ENCODE measurements at regions not wholly inside any gene's neighbourhood (a gene's known extent, or its start where the extent isn't known, plus 50 kb on each side); places are given as distances from the start of the nearest gene placed in this dataset.
"Not testable (repeated sequence)": the region's sequence is repeated elsewhere in the genome, so short reads cannot be mapped to it uniquely, and the experiment has no call there.

DNA sequence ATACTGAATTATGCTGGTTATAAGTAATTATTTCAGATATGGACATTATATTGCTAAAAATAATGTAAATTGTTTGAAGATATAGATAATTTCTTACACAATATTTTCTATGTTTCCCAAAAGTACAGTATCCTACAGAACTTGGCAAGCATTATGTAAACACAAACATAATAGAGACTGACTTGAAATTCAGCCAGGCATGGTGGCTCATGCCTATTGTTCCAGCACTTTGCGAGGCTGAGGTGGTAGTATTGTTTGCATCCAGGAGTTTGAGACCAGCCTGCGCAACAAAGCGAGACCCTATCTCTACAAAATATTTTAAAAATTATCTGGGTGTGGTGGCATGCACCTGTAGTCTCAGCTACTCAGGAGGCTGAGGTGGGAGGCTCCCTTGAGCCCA is 1300.5 kb upstream of the DDX18 start:
- no peaks in the 10 kb centered on the region for H3K4me1 ChIP-seq (ENCODE audit: control insufficient read depth, insufficient read depth, low read length)
- H3K9me3 ChIP-seq (ENCODE audit: control insufficient read depth, insufficient read depth, low read length): no peaks in the 10 kb centered on the region
- no peak overlapping the region for H3K9ac ChIP-seq (ENCODE audit: low read depth, low read length)
- H3K27me3 ChIP-seq (ENCODE audit: control insufficient read depth, insufficient read depth, low read length): no peaks in the 10 kb centered on the region
- no peak overlapping the region for H3K4me3 ChIP-seq (ENCODE audit: low read depth, low read length)
- no peaks in the 10 kb centered on the region for H3K36me3 ChIP-seq (ENCODE audit: control insufficient read depth, insufficient read depth, low read length)

GRCh38 chr2:116517936-116518335 is 1296.6 kb upstream of the DDX18 start:
- Histone ChIP-seq H3K4me1 (ENCODE audit: control insufficient read depth, insufficient read depth, low read length) (no peaks in the 10 kb centered on the region), H3K36me3 (ENCODE audit: control insufficient read depth, insufficient read depth, low read length) (no peaks in the 10 kb centered on the region), H3K27me3 (ENCODE audit: control insufficient read depth, insufficient read depth, low read length) (no peaks in the 10 kb centered on the region), H3K9ac (ENCODE audit: low read depth, low read length) (no peak overlapping the region), H3K9me3 (ENCODE audit: control insufficient read depth, insufficient read depth, low read length) (no peaks in the 10 kb centered on the region), H3K4me3 (ENCODE audit: low read depth, low read length) (no peak overlapping the region)

DNA sequence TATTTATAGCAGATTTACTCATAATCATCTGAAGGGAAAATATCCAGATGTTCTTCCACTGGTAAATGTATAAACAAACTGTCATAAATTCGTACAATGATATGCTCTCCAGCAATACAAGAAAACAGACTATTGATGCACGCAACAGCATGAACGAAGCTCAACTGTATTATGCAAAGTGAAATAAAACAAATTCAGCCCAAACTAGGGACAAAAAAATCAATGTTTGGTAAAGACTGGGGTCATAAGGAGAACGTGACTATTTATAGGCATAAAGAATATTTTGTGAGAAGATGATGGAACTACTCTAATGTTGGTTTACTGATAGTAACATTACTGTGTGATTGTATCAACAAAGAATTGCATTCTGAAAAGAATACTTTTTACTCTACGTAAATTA is 1276.7 kb upstream of the DDX18 start:
- peaks cover 3% of the 10 kb centered on the region for H3K9me3 ChIP-seq (ENCODE audit: control insufficient read depth, insufficient read depth, low read length)

GRCh38 chr2:116545286-116546068 is 1269.0 kb upstream of the DDX18 start:
- Histone ChIP-seq H3K36me3 (ENCODE audit: control insufficient read depth, insufficient read depth, low read length) (no peaks in the 10 kb centered on the region), H3K4me3 (ENCODE audit: low read depth, low read length) (no peak overlapping the region), H3K9me3 (ENCODE audit: control insufficient read depth, insufficient read depth, low read length) (peaks cover 3% of the 10 kb centered on the region), H3K27me3 (ENCODE audit: control insufficient read depth, insufficient read depth, low read length) (no peaks in the 10 kb centered on the region), H3K9ac (ENCODE audit: low read depth, low read length) (no peak overlapping the region), H3K4me1 (ENCODE audit: control insufficient read depth, insufficient read depth, low read length) (no peaks in the 10 kb centered on the region)

More for the DNA sequence above, 1276.7 kb upstream of the DDX18 start:
- no peak overlapping the region for H3K4me3 ChIP-seq (ENCODE audit: low read depth, low read length)
- H3K27me3 ChIP-seq (ENCODE audit: control insufficient read depth, insufficient read depth, low read length): no peaks in the 10 kb centered on the region
- no peak overlapping the region for H3K9ac ChIP-seq (ENCODE audit: low read depth, low read length)
- no peaks in the 10 kb centered on the region for H3K4me1 ChIP-seq (ENCODE audit: control insufficient read depth, insufficient read depth, low read length)
- H3K36me3 ChIP-seq (ENCODE audit: control insufficient read depth, insufficient read depth, low read length): no peaks in the 10 kb centered on the region

DNA sequence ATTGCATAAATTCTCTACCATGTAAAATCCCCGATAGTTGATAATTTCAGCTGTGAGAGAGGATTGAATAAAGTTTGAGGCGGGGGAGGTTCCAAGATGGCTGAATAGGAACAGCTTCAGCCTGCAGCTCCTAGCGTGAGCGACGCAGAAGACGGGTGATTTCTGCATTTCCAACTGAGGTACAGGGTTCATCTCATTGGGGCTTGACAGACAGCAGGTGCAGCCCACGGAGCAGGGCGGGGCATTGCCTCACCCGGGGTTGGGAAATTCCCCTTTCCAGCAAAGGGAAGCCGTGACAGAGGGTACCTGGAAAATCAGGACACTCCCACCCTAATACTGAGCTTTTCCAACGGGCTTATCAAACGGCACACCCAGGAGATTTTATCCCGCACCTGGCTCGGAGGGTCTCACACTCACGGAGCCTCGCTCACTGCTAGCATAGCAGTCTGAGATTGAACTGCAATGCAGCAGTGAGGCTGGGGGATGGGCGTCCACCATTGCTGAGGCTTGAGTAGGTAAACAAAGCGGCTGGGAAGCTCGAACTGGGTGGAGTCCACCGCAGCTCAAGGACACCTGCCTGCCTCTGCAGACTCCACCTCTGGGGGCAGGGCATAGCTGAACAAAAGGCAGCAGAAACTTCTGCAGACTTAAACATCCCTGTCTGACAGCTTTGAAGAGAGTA is 1261.6 kb upstream of the DDX18 start:
- H3K9me3 ChIP-seq (ENCODE audit: control insufficient read depth, insufficient read depth, low read length); H3K9ac ChIP-seq (ENCODE audit: low read depth, low read length); H3K36me3 ChIP-seq (ENCODE audit: control insufficient read depth, insufficient read depth, low read length); H3K4me1 ChIP-seq (ENCODE audit: control insufficient read depth, insufficient read depth, low read length); H3K27me3 ChIP-seq (ENCODE audit: control insufficient read depth, insufficient read depth, low read length): not testable (repeated sequence)
- peak overlapping the region; percentile 9 for H3K4me3 ChIP-seq (ENCODE audit: low read depth, low read length)

DNA sequence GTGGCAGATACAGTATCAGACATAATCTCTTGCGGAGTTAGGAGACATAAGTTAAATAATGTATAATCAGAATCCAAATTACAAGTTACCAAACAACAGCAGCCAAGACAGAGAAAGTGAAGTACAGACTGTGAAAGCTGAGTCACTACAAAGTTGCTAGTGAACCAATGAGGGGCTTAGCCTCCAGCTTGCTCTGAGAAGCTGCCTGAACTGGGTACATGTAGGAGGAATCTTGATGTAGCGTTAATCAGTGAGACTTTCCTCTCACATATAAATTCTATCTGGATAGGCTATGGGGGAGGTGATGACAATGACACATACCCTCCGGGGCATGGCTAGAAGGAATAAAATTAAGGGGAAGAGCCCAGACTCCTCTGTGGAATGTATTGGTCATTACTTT is 1234.3 kb upstream of the DDX18 start:
- Histone ChIP-seq H3K4me3 (ENCODE audit: low read depth, low read length) (no peak overlapping the region), H3K27me3 (ENCODE audit: control insufficient read depth, insufficient read depth, low read length) (no peaks in the 10 kb centered on the region), H3K36me3 (ENCODE audit: control insufficient read depth, insufficient read depth, low read length) (no peaks in the 10 kb centered on the region), H3K9ac (ENCODE audit: low read depth, low read length) (no peak overlapping the region), H3K4me1 (ENCODE audit: control insufficient read depth, insufficient read depth, low read length) (no peaks in the 10 kb centered on the region), H3K9me3 (ENCODE audit: control insufficient read depth, insufficient read depth, low read length) (no peaks in the 10 kb centered on the region)

DNA sequence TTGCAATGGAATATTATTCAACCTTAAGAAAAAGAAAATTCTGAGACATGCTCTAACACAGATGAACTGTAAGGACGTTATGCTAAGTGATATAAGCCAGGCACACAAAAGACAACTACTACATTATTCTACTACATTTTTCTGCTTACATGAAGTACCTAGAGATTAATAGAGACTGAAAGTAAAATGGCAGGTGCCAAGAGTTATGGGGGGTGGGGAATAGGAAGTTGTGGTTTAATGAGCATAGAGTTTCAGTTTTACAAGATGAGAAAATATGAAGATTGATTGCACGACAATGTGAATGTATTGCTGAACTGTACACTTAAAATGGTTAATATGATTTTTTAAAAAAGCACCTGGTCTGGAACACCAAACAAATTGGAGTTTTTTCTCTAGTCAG is 1231.6 kb upstream of the DDX18 start:
- no peaks in the 10 kb centered on the region for H3K4me1 ChIP-seq (ENCODE audit: control insufficient read depth, insufficient read depth, low read length)
- H3K4me3 ChIP-seq (ENCODE audit: low read depth, low read length): no peak overlapping the region
- no peaks in the 10 kb centered on the region for H3K36me3 ChIP-seq (ENCODE audit: control insufficient read depth, insufficient read depth, low read length)
- H3K27me3 ChIP-seq (ENCODE audit: control insufficient read depth, insufficient read depth, low read length): no peaks in the 10 kb centered on the region
- H3K9ac ChIP-seq (ENCODE audit: low read depth, low read length): no peak overlapping the region
- H3K9me3 ChIP-seq (ENCODE audit: control insufficient read depth, insufficient read depth, low read length): no peaks in the 10 kb centered on the region

- Histone ChIP-seq H3K4me3 (ENCODE audit: low read depth, low read length) (no peak overlapping the region), H3K9ac (ENCODE audit: low read depth, low read length) (no peak overlapping the region), H3K36me3 (ENCODE audit: control insufficient read depth, insufficient read depth, low read length) (no peaks in the 10 kb centered on the region), H3K27me3 (ENCODE audit: control insufficient read depth, insufficient read depth, low read length) (no peaks in the 10 kb centered on the region), H3K9me3 (ENCODE audit: control insufficient read depth, insufficient read depth, low read length) (no peaks in the 10 kb centered on the region), H3K4me1 (ENCODE audit: control insufficient read depth, insufficient read depth, low read length) (no peaks in the 10 kb centered on the region)
Observed at GRCh38 chr2:116585669-116586327, 1228.7 kb upstream of the DDX18 start.

GRCh38 chr2:116586328-116586689 is 1228.2 kb upstream of the DDX18 start:
- no peaks in the 10 kb centered on the region for H3K9me3 ChIP-seq (ENCODE audit: control insufficient read depth, insufficient read depth, low read length)
- no peak overlapping the region for H3K9ac ChIP-seq (ENCODE audit: low read depth, low read length)
- no peaks in the 10 kb centered on the region for H3K4me1 ChIP-seq (ENCODE audit: control insufficient read depth, insufficient read depth, low read length)
- no peaks in the 10 kb centered on the region for H3K27me3 ChIP-seq (ENCODE audit: control insufficient read depth, insufficient read depth, low read length)
- no peaks in the 10 kb centered on the region for H3K36me3 ChIP-seq (ENCODE audit: control insufficient read depth, insufficient read depth, low read length)
- no peak overlapping the region for H3K4me3 ChIP-seq (ENCODE audit: low read depth, low read length)

Data from iPS-15b (cell line).